K562 (cell line): ENCODE measurements at regions not wholly inside any gene's neighbourhood (a gene's known extent, or its start where the extent isn't known, plus 50 kb on each side); places are given as distances from the start of the nearest gene placed in this dataset.

Experiments used
- ATAC-seq: fragments of 200-7000 bp; cut with Tn5 transposase; 3 replicates; pipeline ENCODE4 v1.9.1; 2020; ENCODE audit warnings: moderate library complexity
- BruUV-seq: library from RNA; stranded (reverse); fragments of 400-500 nt; replicated peaks from 2 replicates; lab custom pipeline; 2021; lab: Mats Ljungman, UMichigan
- CTCF ChIA-PET: fragments of 300-600 bp; formaldehyde crosslinking; extraction: SDS; loops from one replicate; lab custom pipeline; 2021; ENCODE audit warnings: low intra/inter-chr PET ratio; lab: Yijun Ruan, JAX
- POLR2A ChIA-PET: fragments of 300-600, 350-650 bp; sonication (Branson Sonifier 250); formaldehyde crosslinking; extraction: SDS; loops from one replicate; lab custom pipeline; 2021; ENCODE audit warnings: antibody characterized with exemption, inconsistent platforms; lab: Yijun Ruan, JAX
- DNase-seq, 4 experiments: peaks; one replicate each; pipeline versions ENCODE4 v3.0.0 to v3.0.0-alpha.2; 2011 to 2018; ENCODE audit warnings: low spot score in 3 of 4, mixed read lengths in 3 of 4; ENCODE audit errors: extremely low read depth in 1 of 4
- FAIRE-seq: peaks from 2 replicates; lab custom pipeline; 2011; peaks lifted over from hg19 to GRCh38; lab: Jason Lieb, UNC
- H2AFZ ChIP-seq: 2 replicates; pipeline ENCODE4 v1.6.0; 2011; ENCODE audit warnings: low read depth, low read length, control low read depth, inconsistent platforms
- H3K27ac ChIP-seq: fragments of 200-600 bp; 3 replicates; pipeline ENCODE4 v1.8.0; 2011; ENCODE audit warnings: low read depth, mild to moderate bottlenecking, control low read depth, inconsistent platforms, low read length, moderate library complexity, mixed read lengths; ENCODE audit errors: extremely low read depth
- H3K27me3 ChIP-seq, 2 experiments: fragments of 300-600 bp in 1 of 2; 2 replicates in 1 of 2; 3 replicates in 1 of 2; pipeline versions ENCODE4 v1.6.0 to v1.8.0; 2011; ENCODE audit warnings: inconsistent platforms in 2 of 2, low read length in 2 of 2, mild to moderate bottlenecking in 1 of 2, mixed read lengths in 1 of 2, moderate library complexity in 1 of 2; ENCODE audit not compliant: control insufficient read depth in 2 of 2, insufficient read depth in 2 of 2
- H3K36me3 ChIP-seq: fragments of 300-600 bp; 3 replicates; pipeline ENCODE4 v1.8.0; 2011; ENCODE audit warnings: mild to moderate bottlenecking, low read length, inconsistent platforms; ENCODE audit not compliant: control insufficient read depth, insufficient read depth
- H3K4me1 ChIP-seq, 2 experiments: fragments of 200-600 bp in 1 of 2; replicated peaks in 1 of 2; 2 replicates in 1 of 2; 3 replicates in 1 of 2; pipeline versions ENCODE4 v1.5.1 to v1.8.0; 2011; ENCODE audit warnings: inconsistent platforms in 2 of 2, low read length in 2 of 2, mild to moderate bottlenecking in 1 of 2, mixed read lengths in 1 of 2, moderate library complexity in 1 of 2; ENCODE audit not compliant: control insufficient read depth in 2 of 2, insufficient read depth in 2 of 2
- H3K4me2 ChIP-seq: 2 replicates; pipeline ENCODE4 v1.6.1; 2011; ENCODE audit warnings: low read length, control low read depth, inconsistent platforms, mixed read lengths; ENCODE audit not compliant: insufficient read depth
- H3K4me3 ChIP-seq: fragments of 200-600 bp; sonication (generic), shearing (Covaris generic); 2 replicates; pipeline ENCODE4 v1.5.1; 2016; ENCODE audit warnings: control low read depth, inconsistent platforms
- H3K79me2 ChIP-seq: fragments of 200-600 bp; 3 replicates; pipeline ENCODE4 v1.8.0; 2011; ENCODE audit warnings: low read length, inconsistent platforms; ENCODE audit not compliant: control insufficient read depth, insufficient read depth
- H3K9ac ChIP-seq, 2 experiments: 2 replicates each; pipeline versions ENCODE4 v1.6.0 to v1.6.1; 2011; ENCODE audit warnings: low read depth in 2 of 2, low read length in 2 of 2, control low read depth in 1 of 2, inconsistent platforms in 1 of 2, mild to moderate bottlenecking in 1 of 2, mixed read lengths in 1 of 2; ENCODE audit not compliant: insufficient read depth in 1 of 2
- H3K9me1 ChIP-seq: one replicate; pipeline ENCODE4 v1.6.0; 2011; ENCODE audit warnings: inconsistent platforms, mild to moderate bottlenecking, low read length, moderate library complexity; ENCODE audit not compliant: control insufficient read depth, insufficient read depth
- H3K9me3 ChIP-seq: replicated peaks from 2 replicates; pipeline ENCODE4 v1.5.1; 2011; ENCODE audit warnings: low read depth, low read length, inconsistent platforms; ENCODE audit not compliant: control insufficient read depth, insufficient read depth
- H4K20me1 ChIP-seq: replicated peaks from 2 replicates; pipeline ENCODE4 v1.6.1; 2011; ENCODE audit warnings: low read length, inconsistent platforms, mixed read lengths; ENCODE audit not compliant: control insufficient read depth, insufficient read depth
- ADNP ChIP-seq: fragments of 200-800 bp; sonication (Bioruptor generic); IDR thresholded peaks from 2 replicates; pipeline ENCODE4 v1.6.1; 2016; ENCODE audit warnings: missing genetic modification characterization, missing compliant biosample characterization
- ARHGAP35 ChIP-seq: fragments of 450-650 bp; IDR thresholded peaks from 2 replicates; pipeline ENCODE4 v1.6.1; 2018; ENCODE audit not compliant: partially characterized antibody
- CBFA2T2 ChIP-seq: fragments of 450-650 bp; conservative IDR thresholded peaks from 2 replicates; pipeline ENCODE4 v1.6.1; 2017; ENCODE audit warnings: mild to moderate bottlenecking
- CREB5 ChIP-seq: fragments of 250-450 bp; sonication (Bioruptor Pico); IDR thresholded peaks from 2 replicates; pipeline ENCODE4 v1.5.0; 2020; ENCODE audit warnings: mild to moderate bottlenecking
- EP400 ChIP-seq: fragments of 450-650 bp; IDR thresholded peaks from 2 replicates; pipeline ENCODE4 v1.6.1; 2017; ENCODE audit warnings: antibody characterized with exemption, mild to moderate bottlenecking, moderate library complexity
- HDAC6 ChIP-seq: IDR thresholded peaks from 2 replicates; pipeline ENCODE4 v1.6.1; 2012; ENCODE audit warnings: low read depth, mild to moderate bottlenecking, control low read depth, inconsistent platforms, low read length, moderate library complexity
- HLTF ChIP-seq: fragments of 450-650 bp; IDR thresholded peaks from 2 replicates; pipeline ENCODE4 v1.6.1; 2016
- PCBP1 ChIP-seq: fragments of 200-400 bp; formaldehyde crosslinking; IDR thresholded peaks from 2 replicates; pipeline ENCODE4 v1.6.1; 2018; ENCODE audit warnings: mild to moderate bottlenecking, low read depth, low read length; ENCODE audit not compliant: poor library complexity, severe bottlenecking
- RNF219 ChIP-seq: fragments of 250-450 bp; sonication (Bioruptor Pico); IDR thresholded peaks from 2 replicates; pipeline ENCODE4 v1.5.0; 2022; ENCODE audit warnings: mild to moderate bottlenecking
- ZNF253 ChIP-seq: fragments of 250-450 bp; sonication (Bioruptor Pico); conservative IDR thresholded peaks from 2 replicates; pipeline ENCODE4 v1.6.1; 2021; ENCODE audit warnings: mild to moderate bottlenecking
- ZNF311 ChIP-seq: fragments of 250-450 bp; sonication (Bioruptor Pico); IDR thresholded peaks from 2 replicates; pipeline ENCODE4 v1.4.0; 2020; ENCODE audit warnings: mild to moderate bottlenecking, moderate library complexity
- ZNF644 ChIP-seq: fragments of 200-800 bp; sonication (Bioruptor generic); IDR thresholded peaks from 2 replicates; pipeline ENCODE4 v1.6.1; 2016; ENCODE audit warnings: low read depth, missing genetic modification characterization, missing compliant biosample characterization
- WGBS: fragments of 100-300 bp; shearing (Covaris generic); methylation state at CpG from one replicate; pipeline ENCODE4 v1.1.6; 2016; ENCODE audit warnings: low coverage, mixed read lengths; ENCODE audit not compliant: insufficient coverage; ENCODE audit errors: missing lambda C conversion rate; 5-methylcytosine and 5-hydroxymethylcytosine counted together
- in situ Hi-C: fragments of 300-500 bp; cut with MboI; formaldehyde crosslinking; loops from 4 replicates; pipeline ENCODE4 v1.15.0; 2018; ENCODE audit warnings: inconsistent platforms, mixed read lengths
- intact Hi-C: fragments of 100-400 bp; cut with micrococcal nuclease; formaldehyde crosslinking; loops from 2 replicates; pipeline ENCODE4 v1.14.2; 2022

- intact Hi-C loops, result no loop called here
- DNase-seq (no peak), ATAC-seq (no peak), FAIRE-seq (no peak)
- no TSS peak for BruUV-seq
- H4K20me1 ChIP-seq, result no peaks in the 10 kb centered on the region
- H3K4me1 ChIP-seq, result no peaks in the 10 kb centered on the region
- H3K36me3 ChIP-seq, result no peaks in the 10 kb centered on the region
- in situ Hi-C loops, result no loop called here
- H3K9me3 ChIP-seq, result no peaks in the 10 kb centered on the region
- ChIA-PET POLR2A (no interaction called here), CTCF (no interaction called here)
- H2AFZ ChIP-seq, result no peak overlapping the region
- no peak overlapping the region for H3K4me3 ChIP-seq
- H3K27me3 ChIP-seq, result no peaks in the 10 kb centered on the region
- no peaks in the 10 kb centered on the region for H3K9me1 ChIP-seq
- no peak for TF ChIP-seq ZNF644 (tag)
- no peak for TF ChIP-seq ARHGAP35
- no peak for TF ChIP-seq EP400
- TF ChIP-seq HLTF, result no peak
- no peak for TF ChIP-seq CBFA2T2
- TF ChIP-seq ZNF311, result no peak
- no peak for TF ChIP-seq CREB5 (CRISPR knock-in tag)
- no peak for TF ChIP-seq RNF219
- TF ChIP-seq PCBP1, result no peak
- TF ChIP-seq ZNF253 (CRISPR knock-in tag), result no peak
- TF ChIP-seq HDAC6, result no peak
- no peak for TF ChIP-seq ADNP
- no peak overlapping the region for H3K9ac ChIP-seq
- WGBS, result 0% methylated on average over 2 of the region's 2 CpGs
- H3K27ac ChIP-seq, result no peak overlapping the region
- no peak overlapping the region for H3K4me2 ChIP-seq
- no peaks in the 10 kb centered on the region for H3K79me2 ChIP-seq
Observed at GRCh38 chr2:181371782-181372645, 85.2 kb upstream of the ITGA4 start.
